ENCODE measurements at regions not wholly inside any gene's neighbourhood (a gene's known extent, or its start where the extent isn't known, plus 50 kb on each side); places are given as distances from the start of the nearest gene placed in this dataset.

- TF ChIP-seq CTCF (IDR thresholded peaks at IDR 0.05; ENCODE audit: unreplicated experiment in 3 of 3) = no peak
- no peaks in the 10 kb centered on the region for H3K4me1 Mint-ChIP-seq
- H3K4me3 Mint-ChIP-seq = no peak overlapping the region
- H3K36me3 Mint-ChIP-seq (ENCODE audit: low read depth) = no peaks in the 10 kb centered on the region
- H3K9me3 Mint-ChIP-seq = peaks cover 5% of the 10 kb centered on the region
- no peak overlapping the region for H3K27ac Mint-ChIP-seq
- H3K27me3 Mint-ChIP-seq (ENCODE audit: low read depth) = peaks cover 5% of the 10 kb centered on the region
Observed at GRCh38 chr2:226495466-226496272, 304.0 kb downstream of the IRS1 start.

- no peaks in the 10 kb centered on the region for H3K36me3 Mint-ChIP-seq (ENCODE audit: low read depth)
- H3K4me3 Mint-ChIP-seq = no peak overlapping the region
- peaks cover 9% of the 10 kb centered on the region for H3K27me3 Mint-ChIP-seq (ENCODE audit: low read depth)
- no peak for TF ChIP-seq CTCF (IDR thresholded peaks at IDR 0.05; ENCODE audit: unreplicated experiment in 3 of 3)
- no peaks in the 10 kb centered on the region for H3K9me3 Mint-ChIP-seq
- H3K4me1 Mint-ChIP-seq = no peaks in the 10 kb centered on the region
- H3K27ac Mint-ChIP-seq = no peak overlapping the region
Observed at GRCh38 chr2:226491112-226491511, 308.5 kb downstream of the IRS1 start.

GRCh38 chr2:226489775-226490541 lies 309.7 kb downstream of the IRS1 start:
- no peak overlapping the region for H3K27ac Mint-ChIP-seq
- H3K36me3 Mint-ChIP-seq (ENCODE audit: low read depth) = no peaks in the 10 kb centered on the region
- no peak overlapping the region for H3K4me3 Mint-ChIP-seq
- no peaks in the 10 kb centered on the region for H3K9me3 Mint-ChIP-seq
- no peaks in the 10 kb centered on the region for H3K4me1 Mint-ChIP-seq
- H3K27me3 Mint-ChIP-seq (ENCODE audit: low read depth) = peaks cover 9% of the 10 kb centered on the region
- no peak for TF ChIP-seq CTCF (IDR thresholded peaks at IDR 0.05; ENCODE audit: unreplicated experiment in 3 of 3)

GRCh38 chr2:226488034-226488433 lies 311.6 kb downstream of the IRS1 start:
- peaks cover 18% of the 10 kb centered on the region for H3K4me1 Mint-ChIP-seq
- no peak for TF ChIP-seq CTCF (IDR thresholded peaks at IDR 0.05; ENCODE audit: unreplicated experiment in 3 of 3)

GRCh38 chr2:226487573-226487972 lies 312.0 kb downstream of the IRS1 start:
- no peak for TF ChIP-seq CTCF (IDR thresholded peaks at IDR 0.05; ENCODE audit: unreplicated experiment in 3 of 3)
- Mint-ChIP-seq H3K36me3 (ENCODE audit: low read depth) (no peaks in the 10 kb centered on the region), H3K4me1 (peaks cover 19% of the 10 kb centered on the region), H3K27ac (no peak overlapping the region), H3K9me3 (no peaks in the 10 kb centered on the region), H3K27me3 (ENCODE audit: low read depth) (peaks cover 5% of the 10 kb centered on the region), H3K4me3 (no peak overlapping the region)

More at GRCh38 chr2:226488034-226488433, 311.6 kb downstream of the IRS1 start:
- Mint-ChIP-seq H3K27me3 (ENCODE audit: low read depth) (peaks cover 9% of the 10 kb centered on the region), H3K4me3 (no peak overlapping the region), H3K9me3 (no peaks in the 10 kb centered on the region), H3K36me3 (ENCODE audit: low read depth) (no peaks in the 10 kb centered on the region), H3K27ac (no peak overlapping the region)

Measured in nephron (organoid).